T-helper 2 cell treated with Interferon-gamma antibody and Interleukin-4, amounts not matched to agents 5 μg/mL and 100 μg/mL, for 36 hours (primary cell): ENCODE measurements at regions not wholly inside any gene's neighbourhood (a gene's known extent, or its start where the extent isn't known, plus 50 kb on each side); places are given as distances from the start of the nearest gene placed in this dataset.
"Not testable (repeated sequence)": the region's sequence is repeated elsewhere in the genome, so short reads cannot be mapped to it uniquely, and the experiment has no call there.

ENCODE experiments used
- DNase-seq: peaks from one replicate; pipeline ENCODE4 v3.0.0; 2021; ENCODE audit warnings: low spot score
- H3K27ac Mint-ChIP-seq: one replicate; pipeline ENCODE4 v1.8.0; 2021; ENCODE audit warnings: mild to moderate bottlenecking, mixed read lengths
- H3K27me3 Mint-ChIP-seq: one replicate; pipeline ENCODE4 v1.8.0; 2021; ENCODE audit warnings: low read depth, mixed read lengths
- H3K36me3 Mint-ChIP-seq: one replicate; pipeline ENCODE4 v1.8.0; 2021; ENCODE audit warnings: low read depth, mixed read lengths
- H3K4me1 Mint-ChIP-seq: one replicate; pipeline ENCODE4 v1.8.0; 2021; ENCODE audit warnings: low read depth, mixed read lengths
- H3K4me3 Mint-ChIP-seq: one replicate; pipeline ENCODE4 v1.8.0; 2022; ENCODE audit warnings: mild to moderate bottlenecking, moderate library complexity, mixed read lengths
- H3K9me3 Mint-ChIP-seq: one replicate; pipeline ENCODE4 v1.8.0; 2021; ENCODE audit warnings: mixed read lengths

DNA sequence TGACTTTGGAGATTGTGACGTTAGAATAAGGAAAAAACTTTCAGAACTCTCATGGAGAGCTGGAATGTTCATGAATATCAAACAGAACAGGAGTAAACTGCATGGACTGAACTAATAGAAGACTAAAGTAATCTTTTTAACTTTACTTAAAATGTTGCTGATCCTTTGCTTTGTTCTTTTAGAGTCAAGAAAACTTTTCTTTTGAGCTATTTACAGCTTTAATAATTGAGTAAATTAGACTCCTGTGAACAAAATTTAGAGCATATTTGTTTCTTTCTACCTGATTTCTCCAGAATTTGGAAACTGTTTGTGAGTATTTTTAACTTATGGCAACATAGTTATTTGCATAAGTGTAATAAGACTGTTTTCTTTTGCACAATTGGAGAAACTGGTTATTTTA is 146.3 kb downstream of the CDCA7 start:
- H3K36me3 Mint-ChIP-seq = no peaks in the 10 kb centered on the region

DNA sequence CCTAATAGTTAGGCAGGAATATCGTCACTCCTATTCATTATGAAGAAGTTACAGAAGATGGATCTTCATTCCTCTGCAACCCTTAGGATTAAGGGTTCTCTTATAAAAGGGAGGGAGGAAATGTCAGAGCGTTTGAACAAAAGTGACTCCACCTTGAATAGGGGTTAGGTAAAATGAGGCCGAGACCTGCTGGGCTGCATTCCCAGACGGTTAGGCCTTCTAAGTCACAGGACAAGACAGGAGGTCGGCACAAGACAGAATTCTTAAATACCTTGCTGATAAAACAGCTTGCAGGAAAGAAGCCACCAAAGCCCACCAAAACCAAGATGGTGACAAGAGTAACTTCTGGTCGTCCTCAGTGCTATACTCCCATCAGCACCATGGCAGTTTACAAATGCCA is 147.6 kb downstream of the CDCA7 start:
- no peaks in the 10 kb centered on the region for H3K36me3 Mint-ChIP-seq

More for the DNA sequence above, 146.3 kb downstream of the CDCA7 start:
- no peaks in the 10 kb centered on the region for H3K4me1 Mint-ChIP-seq
- no peak overlapping the region for H3K4me3 Mint-ChIP-seq
- DNase-seq = no peak
- H3K27ac Mint-ChIP-seq = no peak overlapping the region
- H3K27me3 Mint-ChIP-seq = no peaks in the 10 kb centered on the region
- H3K9me3 Mint-ChIP-seq = peaks cover 14% of the 10 kb centered on the region

DNA sequence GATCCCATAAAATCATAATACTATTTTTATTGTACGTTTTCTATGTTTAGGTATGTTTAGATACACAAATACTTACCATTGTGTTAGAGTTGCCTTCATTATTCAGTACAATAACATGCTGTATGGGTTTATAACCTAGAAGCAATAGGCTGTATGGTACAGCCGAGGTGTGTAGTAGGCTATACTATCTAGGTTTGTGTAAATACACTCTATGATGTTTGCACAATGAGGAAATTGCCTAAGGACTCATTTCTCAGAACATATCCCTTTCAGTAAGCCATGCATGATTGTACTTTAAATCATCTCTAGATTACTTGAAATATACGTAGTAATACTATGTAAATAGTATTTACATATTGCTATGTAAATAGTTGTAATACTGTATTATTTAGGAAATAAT is 156.7 kb downstream of the CDCA7 start:
- DNase-seq = no peak
- H3K36me3 Mint-ChIP-seq = no peaks in the 10 kb centered on the region
- H3K4me1 Mint-ChIP-seq = no peaks in the 10 kb centered on the region
- no peaks in the 10 kb centered on the region for H3K9me3 Mint-ChIP-seq
- H3K4me3 Mint-ChIP-seq = no peak overlapping the region
- no peak overlapping the region for H3K27ac Mint-ChIP-seq
- H3K27me3 Mint-ChIP-seq = peaks cover 15% of the 10 kb centered on the region

More for the DNA sequence above, 147.6 kb downstream of the CDCA7 start:
- no peak overlapping the region for H3K27ac Mint-ChIP-seq
- H3K4me1 Mint-ChIP-seq = no peaks in the 10 kb centered on the region
- H3K27me3 Mint-ChIP-seq = peaks cover 2% of the 10 kb centered on the region
- no peak for DNase-seq
- H3K9me3 Mint-ChIP-seq = peaks cover 14% of the 10 kb centered on the region
- no peak overlapping the region for H3K4me3 Mint-ChIP-seq

DNA sequence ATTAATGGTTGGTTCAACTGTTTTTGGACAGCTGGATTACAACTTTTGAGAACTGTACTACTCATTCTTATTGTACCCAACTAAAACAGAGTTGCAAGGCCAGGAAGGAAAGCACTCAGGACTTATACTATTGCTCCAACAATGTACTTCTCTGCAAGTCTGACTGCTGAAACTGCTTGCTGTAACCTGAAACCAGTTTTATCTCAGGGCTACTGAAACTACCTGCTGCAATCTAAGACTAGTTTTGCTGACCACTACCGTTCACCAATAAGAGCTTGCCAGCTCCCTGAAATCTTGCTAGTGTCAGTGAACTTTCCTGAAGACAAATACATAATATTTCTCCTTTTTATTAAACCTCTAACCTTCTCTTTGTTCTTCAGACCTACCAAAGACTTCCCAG is 157.3 kb downstream of the CDCA7 start:
- no peaks in the 10 kb centered on the region for H3K4me1 Mint-ChIP-seq
- no peaks in the 10 kb centered on the region for H3K36me3 Mint-ChIP-seq
- H3K27me3 Mint-ChIP-seq = peaks cover 12% of the 10 kb centered on the region
- no peak overlapping the region for H3K27ac Mint-ChIP-seq
- no peak overlapping the region for H3K4me3 Mint-ChIP-seq
- H3K9me3 Mint-ChIP-seq = peaks cover 1% of the 10 kb centered on the region
- DNase-seq = no peak

DNA sequence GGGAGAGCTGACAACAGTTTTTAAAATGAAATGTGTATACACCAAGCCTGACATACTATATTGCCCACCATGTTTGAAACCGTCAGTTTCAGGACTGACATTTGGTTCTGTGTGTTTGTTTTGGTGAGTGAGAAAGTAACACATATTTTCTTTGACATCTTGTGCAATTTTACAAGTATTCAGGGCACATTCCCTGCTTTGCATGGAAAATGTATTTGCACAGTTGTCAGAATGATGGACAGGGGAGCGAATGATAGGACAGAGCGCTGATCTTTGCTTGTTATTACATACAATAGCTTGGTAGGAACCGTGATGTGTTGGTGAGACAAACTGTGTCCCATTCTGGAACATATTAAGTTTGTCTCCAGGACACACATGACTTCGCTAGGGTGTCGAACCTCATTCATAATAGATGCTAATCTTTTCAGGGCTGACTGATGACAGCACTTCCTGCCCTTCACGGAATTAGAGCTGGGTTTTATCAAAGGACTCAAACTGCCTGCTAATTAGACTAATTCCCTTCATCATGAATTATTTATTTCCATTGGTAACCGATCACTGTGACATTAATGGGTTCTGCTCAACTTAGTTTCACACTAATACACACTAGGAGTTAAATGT is 158.5 kb downstream of the CDCA7 start:
- Mint-ChIP-seq H3K27me3 (peaks cover 7% of the 10 kb centered on the region), H3K36me3 (no peaks in the 10 kb centered on the region), H3K4me1 (no peaks in the 10 kb centered on the region), H3K27ac (no peak overlapping the region), H3K9me3 (peaks cover 11% of the 10 kb centered on the region), H3K4me3 (no peak overlapping the region)
- DNase-seq = no peak

DNA sequence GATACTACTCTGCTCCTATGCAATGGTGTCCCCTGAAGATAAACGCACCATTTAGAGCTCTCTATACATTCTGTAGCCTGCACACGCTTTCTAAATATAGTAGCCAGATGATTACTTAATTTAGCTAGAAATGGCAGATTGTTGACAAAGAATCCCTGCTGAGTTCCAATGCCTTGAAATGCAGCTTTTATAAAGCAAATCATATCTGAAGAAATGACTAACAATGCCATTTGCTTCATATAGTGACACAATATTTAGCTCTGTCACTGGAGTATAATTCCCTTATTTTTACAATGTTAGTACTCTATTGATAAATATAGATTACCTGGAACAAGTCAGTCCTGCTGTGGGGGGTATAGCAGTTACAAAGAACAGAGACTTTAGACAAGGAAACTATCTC is 166.2 kb downstream of the CDCA7 start:
- H3K9me3 Mint-ChIP-seq = peaks cover 11% of the 10 kb centered on the region
- H3K4me1 Mint-ChIP-seq = no peaks in the 10 kb centered on the region
- DNase-seq = no peak
- H3K27me3 Mint-ChIP-seq = peaks cover 3% of the 10 kb centered on the region
- no peaks in the 10 kb centered on the region for H3K36me3 Mint-ChIP-seq
- no peak overlapping the region for H3K4me3 Mint-ChIP-seq
- no peak overlapping the region for H3K27ac Mint-ChIP-seq

DNA sequence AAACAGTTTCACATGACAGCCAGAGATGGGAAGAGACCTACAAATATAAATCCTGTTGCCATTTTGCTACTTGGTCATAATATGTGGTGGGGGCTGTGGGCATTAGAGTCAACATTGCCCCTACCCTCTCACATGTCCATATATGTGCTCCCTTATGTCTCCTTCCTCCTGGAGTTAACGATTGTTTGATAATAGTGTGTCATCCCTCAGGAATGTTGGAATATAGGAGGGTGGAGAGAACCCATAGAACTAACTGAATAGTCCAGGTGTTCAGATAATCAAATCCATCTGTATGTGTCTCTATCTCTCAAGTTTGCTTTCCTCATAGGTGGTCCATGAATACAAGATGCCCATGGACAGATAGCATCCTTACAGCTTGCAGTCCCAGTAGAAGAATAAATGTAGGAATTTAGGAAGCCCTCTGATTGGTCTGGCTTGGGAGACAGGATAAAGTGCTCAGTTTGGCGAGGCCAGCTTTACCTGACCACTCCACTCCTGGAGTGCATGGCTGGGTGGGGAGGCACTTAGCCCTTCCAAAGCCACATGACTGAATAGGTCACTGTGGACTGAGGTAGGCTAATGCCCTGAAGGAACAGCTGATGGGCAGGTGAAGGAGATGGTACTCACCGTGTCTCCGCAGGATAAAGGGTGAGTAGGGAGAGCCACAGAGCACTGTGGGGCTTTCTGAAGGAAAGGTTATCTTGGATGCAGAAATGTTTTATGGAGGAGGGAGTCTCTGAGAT is 166.9 kb downstream of the CDCA7 start:
- DNase-seq = no peak
- Mint-ChIP-seq H3K27ac (no peak overlapping the region), H3K4me1 (no peaks in the 10 kb centered on the region), H3K9me3 (peaks cover 11% of the 10 kb centered on the region), H3K27me3 (peaks cover 3% of the 10 kb centered on the region), H3K4me3 (no peak overlapping the region), H3K36me3 (no peaks in the 10 kb centered on the region)

DNA sequence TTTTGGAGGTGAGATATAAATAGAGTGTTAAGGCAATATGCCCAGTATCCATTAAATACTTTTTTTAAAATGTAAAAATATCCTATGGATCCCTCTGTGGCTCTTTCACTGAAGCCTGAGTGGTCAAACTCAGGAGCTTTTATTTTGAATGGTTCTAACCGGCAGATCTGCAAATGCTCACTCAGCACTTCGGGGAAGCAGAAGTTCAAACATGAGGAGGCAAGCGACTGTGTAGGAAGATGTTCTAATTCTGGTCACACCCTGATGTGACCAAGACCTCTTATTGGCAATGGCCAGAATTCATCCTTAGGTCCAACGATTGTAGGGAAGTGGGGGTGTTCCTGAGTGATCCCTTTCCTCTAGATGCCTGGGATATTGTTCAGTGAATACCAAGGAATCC is 168.8 kb downstream of the CDCA7 start:
- H3K27me3 Mint-ChIP-seq = peaks cover 3% of the 10 kb centered on the region
- H3K9me3 Mint-ChIP-seq = no peaks in the 10 kb centered on the region
- no peaks in the 10 kb centered on the region for H3K36me3 Mint-ChIP-seq
- H3K4me1 Mint-ChIP-seq = no peaks in the 10 kb centered on the region
- H3K27ac Mint-ChIP-seq = no peak overlapping the region
- DNase-seq = no peak
- H3K4me3 Mint-ChIP-seq = no peak overlapping the region

DNA sequence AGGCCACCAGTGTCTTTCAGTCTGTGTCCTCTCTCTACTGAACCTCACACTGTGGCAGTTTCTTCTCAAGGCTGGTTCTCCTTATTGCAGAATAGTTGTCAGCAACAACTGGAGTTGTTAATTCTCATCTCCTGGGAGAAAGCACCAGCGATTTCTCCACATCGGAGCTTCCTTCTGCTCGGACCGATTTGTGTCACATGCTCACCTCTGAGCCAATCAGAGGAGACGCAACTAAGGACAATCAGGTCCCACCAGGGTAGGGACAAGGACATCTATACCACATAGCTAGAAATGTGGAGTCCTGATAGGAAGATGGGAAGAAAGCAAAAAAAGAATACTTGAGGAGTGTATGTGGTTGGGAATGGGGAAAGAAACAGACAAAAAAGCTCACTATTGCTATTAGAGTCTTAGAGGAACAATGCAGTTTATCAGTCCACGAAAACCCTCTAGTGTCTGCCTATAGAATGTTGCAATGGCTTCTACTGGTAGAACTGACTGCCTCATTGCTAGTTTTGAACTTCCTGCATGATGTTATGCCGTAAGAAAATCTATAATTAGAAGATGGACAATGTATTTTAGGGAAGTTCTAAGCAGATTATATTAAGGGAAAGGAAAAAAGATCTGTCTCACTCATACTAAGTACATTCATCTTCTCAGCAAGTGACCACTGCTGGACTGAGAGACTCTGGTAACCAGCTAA is 169.7 kb downstream of the CDCA7 start:
- Mint-ChIP-seq H3K36me3 (no peaks in the 10 kb centered on the region), H3K4me3 (no peak overlapping the region), H3K4me1 (no peaks in the 10 kb centered on the region), H3K27me3 (peaks cover 3% of the 10 kb centered on the region), H3K9me3 (no peaks in the 10 kb centered on the region), H3K27ac (no peak overlapping the region)
- DNase-seq = no peak

DNA sequence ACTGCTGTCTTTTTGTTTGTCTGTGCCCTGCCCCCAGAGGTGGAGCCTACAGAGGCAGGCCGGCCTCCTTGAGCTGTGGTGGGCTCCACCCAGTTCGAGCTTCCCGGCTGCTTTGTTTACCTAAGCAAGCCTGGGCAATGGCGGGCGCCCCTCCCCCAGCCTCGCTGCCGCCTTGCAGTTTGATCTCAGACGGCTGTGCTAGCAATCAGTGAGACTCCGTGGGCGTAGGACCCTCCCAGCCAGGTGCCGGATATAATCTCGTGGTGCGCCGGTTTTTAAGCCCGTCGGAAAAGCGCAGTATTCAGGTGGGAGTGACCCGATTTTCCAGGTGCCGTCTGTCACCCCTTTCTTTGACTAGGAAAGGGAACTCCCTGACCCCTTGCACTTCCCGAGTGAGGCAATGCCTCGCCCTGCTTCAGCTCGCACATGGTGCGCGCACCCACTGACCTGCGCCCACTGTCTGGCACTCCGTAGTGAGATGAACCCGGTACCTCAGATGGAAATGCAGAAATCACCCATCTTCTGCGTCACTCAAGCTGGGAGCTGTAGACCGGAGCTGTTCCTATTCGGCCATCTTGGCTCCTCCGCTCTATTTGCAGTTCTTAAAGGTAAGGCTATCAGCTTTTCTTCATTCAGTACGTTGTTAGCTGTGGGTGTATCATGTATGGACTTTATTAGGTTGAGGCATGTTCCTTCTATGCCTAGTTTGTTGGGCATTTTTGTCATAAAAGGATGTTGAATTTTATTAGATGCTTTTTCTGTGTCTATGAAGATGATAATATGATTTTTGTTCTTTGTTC is 178.3 kb downstream of the CDCA7 start:
- H3K9me3 Mint-ChIP-seq, H3K4me3 Mint-ChIP-seq, DNase-seq, H3K27ac Mint-ChIP-seq, H3K4me1 Mint-ChIP-seq, H3K27me3 Mint-ChIP-seq, H3K36me3 Mint-ChIP-seq: not testable (repeated sequence)

DNA sequence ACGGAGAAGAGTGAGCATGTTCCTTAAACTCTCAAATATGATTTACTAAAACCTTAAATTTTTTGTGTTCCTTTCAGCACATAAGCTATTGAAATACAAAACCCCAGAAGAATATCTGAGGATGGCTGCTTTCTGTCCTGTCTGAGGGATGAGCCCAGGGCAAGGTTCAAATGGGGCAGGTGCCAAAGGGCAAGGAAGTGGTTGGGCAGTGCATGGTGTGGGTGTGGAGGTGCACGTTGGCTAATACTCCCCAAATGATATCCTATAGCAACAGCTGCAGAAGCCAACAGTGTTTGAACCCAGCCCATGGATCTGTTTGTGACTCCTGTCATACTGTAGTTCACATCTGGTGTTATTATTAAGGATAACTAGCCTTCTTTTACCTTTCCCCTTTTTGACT is 183.0 kb downstream of the CDCA7 start:
- no peaks in the 10 kb centered on the region for H3K4me1 Mint-ChIP-seq
- DNase-seq = no peak
- H3K9me3 Mint-ChIP-seq = no peaks in the 10 kb centered on the region
- no peak overlapping the region for H3K4me3 Mint-ChIP-seq
- peaks cover 8% of the 10 kb centered on the region for H3K27me3 Mint-ChIP-seq
- no peak overlapping the region for H3K27ac Mint-ChIP-seq
- H3K36me3 Mint-ChIP-seq = no peaks in the 10 kb centered on the region

DNA sequence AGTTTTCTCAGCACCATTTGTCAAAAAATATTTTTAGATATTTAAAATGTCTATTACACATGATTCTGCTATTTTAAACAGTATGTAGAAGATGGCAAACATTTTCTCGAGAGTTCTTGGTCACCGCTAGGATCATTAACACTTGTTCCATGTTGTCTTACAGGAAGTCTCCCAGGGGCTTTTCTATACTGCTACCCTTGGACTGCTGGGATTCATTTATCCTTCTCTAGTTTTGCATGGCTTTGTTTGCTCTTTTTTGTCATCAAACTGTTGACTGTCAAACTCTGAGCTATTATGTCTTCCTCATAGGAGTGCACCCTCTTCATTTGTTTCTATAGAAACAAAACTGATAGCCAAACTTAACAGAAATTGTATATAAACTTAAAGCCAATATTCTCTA is 184.9 kb downstream of the CDCA7 start:
- DNase-seq = no peak
- no peaks in the 10 kb centered on the region for H3K36me3 Mint-ChIP-seq
- no peaks in the 10 kb centered on the region for H3K4me1 Mint-ChIP-seq
- H3K27me3 Mint-ChIP-seq = peaks cover 14% of the 10 kb centered on the region
- H3K9me3 Mint-ChIP-seq = no peaks in the 10 kb centered on the region
- H3K27ac Mint-ChIP-seq = no peak overlapping the region
- no peak overlapping the region for H3K4me3 Mint-ChIP-seq

DNA sequence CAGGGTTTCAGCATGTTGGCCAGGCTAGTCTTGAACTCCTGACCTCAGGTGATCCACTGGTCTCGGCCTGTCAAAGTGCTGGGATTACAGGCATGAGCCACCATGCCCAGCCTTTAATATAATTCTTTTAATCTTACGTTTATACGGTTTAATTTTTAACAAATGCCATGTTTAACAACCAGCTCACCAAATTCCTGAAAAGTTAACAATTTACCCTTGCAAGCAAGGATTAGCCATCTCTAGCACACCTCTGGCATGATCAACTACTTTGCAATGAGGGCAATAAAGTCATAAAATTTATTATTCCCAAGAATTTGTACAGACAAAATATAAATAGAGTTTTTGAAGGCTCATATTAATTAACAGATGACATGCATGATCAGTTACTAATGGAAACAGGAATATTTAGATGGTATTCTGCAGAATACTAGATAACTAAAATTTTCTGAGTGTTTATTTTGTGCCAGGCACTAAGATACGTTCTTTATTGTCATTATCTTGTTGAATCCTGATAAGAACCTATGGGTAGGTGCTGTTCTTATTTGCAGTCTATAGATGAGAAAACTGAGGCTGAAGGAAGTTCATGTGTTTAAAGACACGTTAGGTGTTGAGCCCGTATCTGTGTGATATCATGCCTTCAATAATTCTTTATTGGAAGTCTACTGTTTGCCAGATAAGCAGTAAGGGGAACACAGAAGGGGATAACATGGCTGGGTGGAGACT is 190.1 kb downstream of the CDCA7 start:
- Mint-ChIP-seq H3K27ac (no peak overlapping the region), H3K27me3 (peaks cover 22% of the 10 kb centered on the region), H3K4me1 (peaks cover 2% of the 10 kb centered on the region), H3K36me3 (no peaks in the 10 kb centered on the region), H3K9me3 (no peaks in the 10 kb centered on the region), H3K4me3 (no peak overlapping the region)
- no peak for DNase-seq
